Left ventricle myocardium inferior (tissue), 1 donor: ENCODE measurements at regions not wholly inside any gene's neighbourhood (a gene's known extent, or its start where the extent isn't known, plus 50 kb on each side); places are given as distances from the start of the nearest gene placed in this dataset.

ENCODE experiments used
- DNase-seq: peaks from one replicate; pipeline ENCODE4 v3.0.0-alpha.2; 2020
- H3K27ac ChIP-seq: fragments of 200-600 bp; replicated peaks from 2 replicates; pipeline ENCODE4 v1.8.0; 2021
- H3K27me3 ChIP-seq: fragments of 200-600 bp; 2 replicates; pipeline ENCODE4 v1.8.0; 2021; ENCODE audit warnings: low read depth
- H3K36me3 ChIP-seq: fragments of 200-600 bp; 2 replicates; pipeline ENCODE4 v1.8.0; 2021
- H3K4me1 ChIP-seq: fragments of 200-600 bp; 2 replicates; pipeline ENCODE4 v1.8.0; 2021
- H3K4me3 ChIP-seq: fragments of 200-600 bp; 2 replicates; pipeline ENCODE4 v1.8.0; 2021; ENCODE audit warnings: mild to moderate bottlenecking, moderate library complexity
- H3K9me3 ChIP-seq: fragments of 200-600 bp; replicated peaks from 2 replicates; pipeline ENCODE4 v1.8.0; 2021
- CTCF ChIP-seq: fragments of 200-600 bp; IDR thresholded peaks from 2 replicates; pipeline ENCODE4 v1.8.0; 2021; ENCODE audit warnings: antibody characterized with exemption, mild to moderate bottlenecking, borderline replicate concordance
- intact Hi-C: fragments of 100-400 bp; cut with micrococcal nuclease; formaldehyde crosslinking; loops from one replicate; pipeline ENCODE4 v1.11.0; 2022
- donor health status: DM: no; HTN: yes; CAD: no; lungs with severe emphysema.

GRCh38 chr15:98523912-98524662 lies 124.3 kb upstream of the IGF1R start:
- H3K36me3 ChIP-seq: no peaks in the 10 kb centered on the region
- no peaks in the 10 kb centered on the region for H3K9me3 ChIP-seq
- H3K4me3 ChIP-seq: no peak overlapping the region
- intact Hi-C loops: no loop called here
- no peak for TF ChIP-seq CTCF
- no peak overlapping the region for H3K27ac ChIP-seq
- peaks cover 8% of the 10 kb centered on the region for H3K27me3 ChIP-seq
- no peak for DNase-seq
- H3K4me1 ChIP-seq: no peaks in the 10 kb centered on the region

- Histone ChIP-seq H3K36me3 (no peaks in the 10 kb centered on the region), H3K9me3 (no peaks in the 10 kb centered on the region), H3K4me3 (no peak overlapping the region), H3K27me3 (peaks cover 17% of the 10 kb centered on the region), H3K4me1 (no peaks in the 10 kb centered on the region), H3K27ac (no peak overlapping the region)
- intact Hi-C loops: no loop called here
- TF ChIP-seq CTCF: no peak
- no peak for DNase-seq
Observed at GRCh38 chr15:98524838-98525660, 123.3 kb upstream of the IGF1R start.

GRCh38 chr15:98525661-98526001 lies 122.7 kb upstream of the IGF1R start:
- no peak for TF ChIP-seq CTCF
- H3K27ac ChIP-seq: no peak overlapping the region
- peaks cover 23% of the 10 kb centered on the region for H3K27me3 ChIP-seq
- DNase-seq: no peak
- no peak overlapping the region for H3K4me3 ChIP-seq
- H3K36me3 ChIP-seq: no peaks in the 10 kb centered on the region
- no peaks in the 10 kb centered on the region for H3K4me1 ChIP-seq
- no peaks in the 10 kb centered on the region for H3K9me3 ChIP-seq
- intact Hi-C loops: no loop called here

GRCh38 chr15:98526094-98526493 lies 122.2 kb upstream of the IGF1R start:
- intact Hi-C loops: no loop called here
- no peaks in the 10 kb centered on the region for H3K36me3 ChIP-seq
- no peak overlapping the region for H3K27ac ChIP-seq
- peaks cover 28% of the 10 kb centered on the region for H3K27me3 ChIP-seq
- H3K9me3 ChIP-seq: no peaks in the 10 kb centered on the region
- H3K4me3 ChIP-seq: no peak overlapping the region
- no peaks in the 10 kb centered on the region for H3K4me1 ChIP-seq
- no peak for TF ChIP-seq CTCF
- no peak for DNase-seq

- intact Hi-C loops: no loop called here
- H3K9me3 ChIP-seq: no peaks in the 10 kb centered on the region
- H3K27ac ChIP-seq: no peak overlapping the region
- no peaks in the 10 kb centered on the region for H3K36me3 ChIP-seq
- H3K4me1 ChIP-seq: no peaks in the 10 kb centered on the region
- no peak overlapping the region for H3K4me3 ChIP-seq
- peaks cover 39% of the 10 kb centered on the region for H3K27me3 ChIP-seq
- no peak for TF ChIP-seq CTCF
- no peak for DNase-seq
Observed at GRCh38 chr15:98528046-98528725, 120.2 kb upstream of the IGF1R start.
